Peyer's patch (tissue), 4 donors: ENCODE measurements at regions not wholly inside any gene's neighbourhood (a gene's known extent, or its start where the extent isn't known, plus 50 kb on each side); places are given as distances from the start of the nearest gene placed in this dataset.

Experiments used
- CTCF ChIP-seq, 6 experiments: fragments of 450-650 bp in 4 of 6; fragments of 200-600 bp in 2 of 6; sonication (generic) in 1 of 6; IDR thresholded peaks; one replicate each; pipeline ENCODE4 v1.5.1; 2017 to 2019; ENCODE audit warnings: antibody characterized with exemption in 6 of 6, mild to moderate bottlenecking in 3 of 6, moderate library complexity in 1 of 6
- POLR2A ChIP-seq, 2 donors: fragments of 450-650 bp; IDR thresholded peaks; one replicate each; pipeline ENCODE4 v1.5.1; 2017; ENCODE audit warnings: antibody characterized with exemption in 2 of 2, mild to moderate bottlenecking in 2 of 2, moderate library complexity in 2 of 2

DNA sequence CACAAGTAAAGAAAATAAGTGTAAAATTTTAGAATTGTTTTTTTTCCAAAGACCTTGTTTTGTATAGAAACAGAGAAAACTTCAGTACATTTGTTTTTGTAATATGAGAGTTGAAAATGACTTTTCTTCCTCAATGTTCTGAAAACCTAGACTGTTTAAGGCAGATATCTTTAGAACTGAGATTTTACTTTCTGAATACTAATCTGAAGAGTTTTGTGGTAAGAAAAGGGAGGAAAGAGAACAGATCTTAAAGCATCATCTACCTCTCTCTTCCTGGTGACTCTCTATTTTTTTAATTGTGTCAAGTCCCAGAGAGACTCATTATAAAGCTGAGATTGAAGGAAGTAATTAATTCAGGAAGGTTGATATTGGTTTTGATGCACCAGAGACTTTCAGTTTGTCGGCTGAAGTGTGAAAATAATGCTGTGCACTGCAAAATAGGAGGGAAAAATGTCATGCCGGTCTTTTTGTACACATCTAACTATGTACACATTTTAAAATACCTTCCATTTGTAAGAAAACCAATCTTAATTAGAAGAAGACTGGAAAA, 142.1 kb upstream of the NAALADL2 start:
- TF ChIP-seq CTCF (IDR thresholded peaks at IDR 0.05), result no peak
- no peak for TF ChIP-seq POLR2A (IDR thresholded peaks at IDR 0.05)
